ENCODE measurements at regions not wholly inside any gene's neighbourhood (a gene's known extent, or its start where the extent isn't known, plus 50 kb on each side); places are given as distances from the start of the nearest gene placed in this dataset.
A peak's percentile ranks its signal among the peaks of the same experiment; 100 is the strongest.

- H3K4ac ChIP-seq (ENCODE audit: low read depth in 1 of 2, low read length in 2 of 2): no peak overlapping the region
- WGBS: 95% methylated on average over 4 of the region's 4 CpGs
These were observed 494.0 kb upstream of the FAT3 start for GRCh38 chr11:91730620-91731019.

GRCh38 chr11:91730057-91730456, 494.6 kb upstream of the FAT3 start:
- no peak for DNase-seq
- Histone ChIP-seq H3K4me1 (ENCODE audit: control insufficient read depth, insufficient read depth, low read depth, low read length) (peaks cover 2% of the 10 kb centered on the region), H2BK120ac (ENCODE audit: low read depth, low read length) (no peak overlapping the region), H4K91ac (ENCODE audit: low read length) (no peak overlapping the region), H3K9ac (ENCODE audit: low read length) (no peak overlapping the region), H4K8ac (ENCODE audit: low read length) (no peak overlapping the region), H3K27me3 (ENCODE audit: control insufficient read depth in 1 of 2, insufficient read depth in 1 of 2, low read length in 2 of 2) (no peaks in the 10 kb centered on the region), H3K4me2 (ENCODE audit: low read length, poor library complexity, severe bottlenecking) (no peak overlapping the region), H2AK5ac (ENCODE audit: low read length, severe bottlenecking) (no peak overlapping the region), H3K4me3 (ENCODE audit: insufficient read depth in 1 of 2, low read depth in 1 of 2, low read length in 2 of 2) (no peak overlapping the region), H2BK5ac (ENCODE audit: low read depth, low read length, poor library complexity, severe bottlenecking) (no peak overlapping the region), H2BK12ac (ENCODE audit: low read length in 2 of 2) (no peak overlapping the region), H3K18ac (ENCODE audit: low read depth in 1 of 2, low read length in 2 of 2) (no peak overlapping the region), H3K36me3 (ENCODE audit: control insufficient read depth in 1 of 2, insufficient read depth in 2 of 2, low read depth in 1 of 2, low read length in 2 of 2) (no peaks in the 10 kb centered on the region), H2AFZ (ENCODE audit: low read depth, low read length) (no peak overlapping the region), H3K23ac (ENCODE audit: low read length in 2 of 2) (no peak overlapping the region), H3K9me3 (ENCODE audit: control insufficient read depth, low read length) (peaks cover 19% of the 10 kb centered on the region), H3K79me1 (replicated peaks; ENCODE audit: low read length, poor library complexity, severe bottlenecking) (no peaks in the 10 kb centered on the region), H3K4ac (ENCODE audit: low read depth in 1 of 2, low read length in 2 of 2) (no peak overlapping the region), H2BK15ac (ENCODE audit: low read depth, poor library complexity, severe bottlenecking) (no peak overlapping the region), H3K27ac (ENCODE audit: low read length, poor library complexity, severe bottlenecking) (no peak overlapping the region), H3K14ac (ENCODE audit: low read length in 2 of 2) (no peak overlapping the region)

More at GRCh38 chr11:91730620-91731019, 494.0 kb upstream of the FAT3 start:
- Histone ChIP-seq H3K4me1 (ENCODE audit: control insufficient read depth, insufficient read depth, low read depth, low read length) (peaks cover 2% of the 10 kb centered on the region), H3K79me1 (replicated peaks; ENCODE audit: low read length, poor library complexity, severe bottlenecking) (no peaks in the 10 kb centered on the region), H3K27me3 (ENCODE audit: control insufficient read depth in 1 of 2, insufficient read depth in 1 of 2, low read length in 2 of 2) (no peaks in the 10 kb centered on the region), H3K18ac (ENCODE audit: low read depth in 1 of 2, low read length in 2 of 2) (no peak overlapping the region), H3K9ac (ENCODE audit: low read length) (no peak overlapping the region), H2BK12ac (ENCODE audit: low read length in 2 of 2) (no peak overlapping the region), H3K4me2 (ENCODE audit: low read length, poor library complexity, severe bottlenecking) (no peak overlapping the region), H4K8ac (ENCODE audit: low read length) (no peak overlapping the region), H3K9me3 (ENCODE audit: control insufficient read depth, low read length) (peaks cover 19% of the 10 kb centered on the region), H2AFZ (ENCODE audit: low read depth, low read length) (no peak overlapping the region), H2BK15ac (ENCODE audit: low read depth, poor library complexity, severe bottlenecking) (no peak overlapping the region), H3K27ac (ENCODE audit: low read length, poor library complexity, severe bottlenecking) (no peak overlapping the region), H2AK5ac (ENCODE audit: low read length, severe bottlenecking) (no peak overlapping the region), H2BK120ac (ENCODE audit: low read depth, low read length) (no peak overlapping the region), H3K14ac (ENCODE audit: low read length in 2 of 2) (no peak overlapping the region), H2BK5ac (ENCODE audit: low read depth, low read length, poor library complexity, severe bottlenecking) (no peak overlapping the region), H4K91ac (ENCODE audit: low read length) (no peak overlapping the region), H3K23ac (ENCODE audit: low read length in 2 of 2) (no peak overlapping the region), H3K4me3 (ENCODE audit: insufficient read depth in 1 of 2, low read depth in 1 of 2, low read length in 2 of 2) (no peak overlapping the region), H3K36me3 (ENCODE audit: control insufficient read depth in 1 of 2, insufficient read depth in 2 of 2, low read depth in 1 of 2, low read length in 2 of 2) (no peaks in the 10 kb centered on the region)
- DNase-seq: no peak

GRCh38 chr11:91717169-91717568, 507.4 kb upstream of the FAT3 start:
- no peaks in the 10 kb centered on the region for H3K79me1 ChIP-seq (replicated peaks; ENCODE audit: low read length, poor library complexity, severe bottlenecking)
- no peak overlapping the region for H3K27ac ChIP-seq (ENCODE audit: low read length, poor library complexity, severe bottlenecking)
- no peak overlapping the region for H3K23ac ChIP-seq (ENCODE audit: low read length in 2 of 2)
- no peak overlapping the region for H2AK5ac ChIP-seq (ENCODE audit: low read length, severe bottlenecking)
- no peak overlapping the region for H2BK5ac ChIP-seq (ENCODE audit: low read depth, low read length, poor library complexity, severe bottlenecking)
- H2AFZ ChIP-seq (ENCODE audit: low read depth, low read length): no peak overlapping the region
- no peak overlapping the region for H3K4me3 ChIP-seq (ENCODE audit: insufficient read depth in 1 of 2, low read depth in 1 of 2, low read length in 2 of 2)
- 45% methylated on average over 3 of the region's 5 CpGs for WGBS
- DNase-seq: no peak
- H3K4me2 ChIP-seq (ENCODE audit: low read length, poor library complexity, severe bottlenecking): no peak overlapping the region
- no peak overlapping the region for H3K4ac ChIP-seq (ENCODE audit: low read depth in 1 of 2, low read length in 2 of 2)
- H2BK12ac ChIP-seq (ENCODE audit: low read length in 2 of 2): no peak overlapping the region
- no peaks in the 10 kb centered on the region for H3K27me3 ChIP-seq (ENCODE audit: control insufficient read depth in 1 of 2, insufficient read depth in 1 of 2, low read length in 2 of 2)
- H4K91ac ChIP-seq (ENCODE audit: low read length): no peak overlapping the region
- no peak overlapping the region for H4K8ac ChIP-seq (ENCODE audit: low read length)
- no peak overlapping the region for H2BK15ac ChIP-seq (ENCODE audit: low read depth, poor library complexity, severe bottlenecking)
- no peak overlapping the region for H3K18ac ChIP-seq (ENCODE audit: low read depth in 1 of 2, low read length in 2 of 2)
- H3K4me1 ChIP-seq (ENCODE audit: control insufficient read depth, insufficient read depth, low read depth, low read length): no peaks in the 10 kb centered on the region
- no peak overlapping the region for H3K14ac ChIP-seq (ENCODE audit: low read length in 2 of 2)
- no peak overlapping the region for H3K9ac ChIP-seq (ENCODE audit: low read length)
- no peak overlapping the region for H2BK120ac ChIP-seq (ENCODE audit: low read depth, low read length)
- H3K9me3 ChIP-seq (ENCODE audit: control insufficient read depth, low read length): no peaks in the 10 kb centered on the region
- no peaks in the 10 kb centered on the region for H3K36me3 ChIP-seq (ENCODE audit: control insufficient read depth in 1 of 2, insufficient read depth in 2 of 2, low read depth in 1 of 2, low read length in 2 of 2)

GRCh38 chr11:91707652-91708482, 516.8 kb upstream of the FAT3 start:
- 41% methylated on average over 2 of the region's 2 CpGs for WGBS
- Histone ChIP-seq H2BK15ac (ENCODE audit: low read depth, poor library complexity, severe bottlenecking) (no peak overlapping the region), H3K4me1 (ENCODE audit: control insufficient read depth, insufficient read depth, low read depth, low read length) (no peaks in the 10 kb centered on the region), H3K18ac (ENCODE audit: low read depth in 1 of 2, low read length in 2 of 2) (no peak overlapping the region), H2AK5ac (ENCODE audit: low read length, severe bottlenecking) (no peak overlapping the region), H3K27ac (ENCODE audit: low read length, poor library complexity, severe bottlenecking) (no peak overlapping the region), H3K36me3 (ENCODE audit: control insufficient read depth in 1 of 2, insufficient read depth in 2 of 2, low read depth in 1 of 2, low read length in 2 of 2) (no peaks in the 10 kb centered on the region), H3K14ac (ENCODE audit: low read length in 2 of 2) (no peak overlapping the region), H3K4ac (ENCODE audit: low read depth in 1 of 2, low read length in 2 of 2) (no peak overlapping the region), H4K8ac (ENCODE audit: low read length) (no peak overlapping the region), H2BK5ac (ENCODE audit: low read depth, low read length, poor library complexity, severe bottlenecking) (no peak overlapping the region), H3K9ac (ENCODE audit: low read length) (no peak overlapping the region), H2BK120ac (ENCODE audit: low read depth, low read length) (no peak overlapping the region), H2BK12ac (ENCODE audit: low read length in 2 of 2) (no peak overlapping the region), H3K79me1 (replicated peaks; ENCODE audit: low read length, poor library complexity, severe bottlenecking) (no peaks in the 10 kb centered on the region), H3K9me3 (ENCODE audit: control insufficient read depth, low read length) (no peaks in the 10 kb centered on the region), H3K27me3 (ENCODE audit: control insufficient read depth in 1 of 2, insufficient read depth in 1 of 2, low read length in 2 of 2) (no peaks in the 10 kb centered on the region), H2AFZ (ENCODE audit: low read depth, low read length) (no peak overlapping the region), H3K4me3 (ENCODE audit: insufficient read depth in 1 of 2, low read depth in 1 of 2, low read length in 2 of 2) (no peak overlapping the region), H4K91ac (ENCODE audit: low read length) (no peak overlapping the region), H3K23ac (ENCODE audit: low read length in 2 of 2) (no peak overlapping the region), H3K4me2 (ENCODE audit: low read length, poor library complexity, severe bottlenecking) (no peak overlapping the region)
- DNase-seq: peak; percentile 23

Measured in mesenchymal stem cell (in vitro differentiated cells and primary cell).